Thyroid gland (tissue), 4 donors: ENCODE measurements at regions not wholly inside any gene's neighbourhood (a gene's known extent, or its start where the extent isn't known, plus 50 kb on each side); places are given as distances from the start of the nearest gene placed in this dataset.
"Not testable (repeated sequence)": the region's sequence is repeated elsewhere in the genome, so short reads cannot be mapped to it uniquely, and the experiment has no call there.

Experiments
- CTCF ChIP-seq, 6 experiments: fragments of 200-600 bp in 3 of 6; fragments of 450-650 bp in 3 of 6; sonication (generic) in 3 of 6; IDR thresholded peaks; one replicate each; pipeline ENCODE4 v1.5.1; 2016 to 2019; ENCODE audit warnings: antibody characterized with exemption in 6 of 6, mild to moderate bottlenecking in 2 of 6, inconsistent platforms in 1 of 6, moderate library complexity in 1 of 6
- POLR2A ChIP-seq, 2 donors: fragments of 450-650 bp; IDR thresholded peaks; one replicate each; pipeline ENCODE4 v1.6.1; 2017; ENCODE audit warnings: antibody characterized with exemption in 2 of 2, mild to moderate bottlenecking in 2 of 2, moderate library complexity in 1 of 2

GRCh38 chr1:206398261-206398660 lies 72.0 kb upstream of the IKBKE start:
- not testable (repeated sequence) for TF ChIP-seq POLR2A, CTCF (IDR thresholded peaks at IDR 0.05)
